OCI-LY1 (cell line): ENCODE measurements at regions not wholly inside any gene's neighbourhood (a gene's known extent, or its start where the extent isn't known, plus 50 kb on each side); places are given as distances from the start of the nearest gene placed in this dataset.

Experiments
- H2AFZ ChIP-seq: fragments of 200-600 bp; sonication (generic), shearing (Covaris generic); 2 replicates; pipeline ENCODE4 v1.6.0; 2014; ENCODE audit warnings: antibody characterized with exemption, mild to moderate bottlenecking, low read length
- H3F3A ChIP-seq: fragments of 200-600 bp; sonication (generic), shearing (Covaris generic); 2 replicates; pipeline ENCODE4 v1.6.0; 2014; ENCODE audit warnings: mild to moderate bottlenecking, antibody characterized with exemption, low read length, moderate library complexity; ENCODE audit not compliant: insufficient read depth
- H3K27ac ChIP-seq: fragments of 200-600 bp; sonication (generic); 2 replicates; pipeline ENCODE4 v1.5.1; 2014; ENCODE audit warnings: low read length, mixed run types, mild to moderate bottlenecking, low read depth; ENCODE audit not compliant: poor library complexity, severe bottlenecking
- H3K27me3 ChIP-seq: fragments of 200-600 bp; sonication (generic); 2 replicates; pipeline ENCODE4 v1.6.0; 2014; ENCODE audit warnings: antibody characterized with exemption, mild to moderate bottlenecking, low read length, moderate library complexity; ENCODE audit not compliant: insufficient read depth
- H3K36me3 ChIP-seq: fragments of 200-600 bp; sonication (generic); 2 replicates; pipeline ENCODE4 v1.6.1; 2014; ENCODE audit warnings: mild to moderate bottlenecking, antibody characterized with exemption, low read length, moderate library complexity, mixed read lengths; ENCODE audit not compliant: insufficient read depth
- H3K4me1 ChIP-seq: fragments of 200-600 bp; sonication (generic); 2 replicates; pipeline ENCODE4 v1.5.1; 2014; ENCODE audit warnings: mild to moderate bottlenecking, low read length, moderate library complexity; ENCODE audit not compliant: insufficient read depth, severe bottlenecking
- H3K4me2 ChIP-seq: fragments of 200-600 bp; sonication (generic), shearing (Covaris generic); 2 replicates; pipeline ENCODE4 v1.6.1; 2014; ENCODE audit warnings: low read length
- H3K4me3 ChIP-seq: fragments of 200-600 bp; sonication (generic); 2 replicates; pipeline ENCODE4 v1.5.1; 2014; ENCODE audit warnings: low read length, low read depth, mild to moderate bottlenecking, mixed read lengths; ENCODE audit not compliant: poor library complexity, severe bottlenecking
- H3K79me2 ChIP-seq: fragments of 200-600 bp; shearing (Covaris generic); 2 replicates; pipeline ENCODE4 v1.6.1; 2016; ENCODE audit warnings: mixed run types, low read length, mixed read lengths; ENCODE audit not compliant: insufficient read depth
- H3K9ac ChIP-seq: fragments of 200-600 bp; sonication (generic), shearing (Covaris generic); 2 replicates; pipeline ENCODE4 v1.6.1; 2014; ENCODE audit warnings: mild to moderate bottlenecking, low read length, mixed read lengths
- H3K9me2 ChIP-seq: fragments of 200-600 bp; sonication (generic), shearing (Covaris generic); 2 replicates; pipeline ENCODE4 v1.6.1; 2014; ENCODE audit warnings: low read depth, mild to moderate bottlenecking, low read length, mixed read lengths
- H3K9me3 ChIP-seq: fragments of 200-600 bp; shearing (Covaris generic); 2 replicates; pipeline ENCODE4 v1.6.1; 2014; ENCODE audit warnings: low read length, mixed read lengths
- H4K20me1 ChIP-seq: fragments of 200-600 bp; sonication (generic), shearing (Covaris generic); 2 replicates; pipeline ENCODE4 v1.6.0; 2016; ENCODE audit warnings: mild to moderate bottlenecking, low read length; ENCODE audit not compliant: insufficient read depth
- EZH2 ChIP-seq: fragments of 200-600 bp; sonication (generic), shearing (Covaris generic); IDR thresholded peaks from 2 replicates; pipeline ENCODE4 v1.8.0; 2017; ENCODE audit warnings: borderline replicate concordance, mixed run types, mild to moderate bottlenecking, antibody characterized with exemption, low read length, moderate library complexity, mixed read lengths
- TF ChIP-seq, protein P1 (sequence below): fragments of 200-600 bp; sonication (generic), shearing (Covaris generic); IDR thresholded peaks from 2 replicates; pipeline ENCODE4 v1.5.1; 2017; ENCODE audit warnings: mild to moderate bottlenecking, antibody characterized with exemption, low read length, moderate library complexity, mixed read lengths

DNA sequence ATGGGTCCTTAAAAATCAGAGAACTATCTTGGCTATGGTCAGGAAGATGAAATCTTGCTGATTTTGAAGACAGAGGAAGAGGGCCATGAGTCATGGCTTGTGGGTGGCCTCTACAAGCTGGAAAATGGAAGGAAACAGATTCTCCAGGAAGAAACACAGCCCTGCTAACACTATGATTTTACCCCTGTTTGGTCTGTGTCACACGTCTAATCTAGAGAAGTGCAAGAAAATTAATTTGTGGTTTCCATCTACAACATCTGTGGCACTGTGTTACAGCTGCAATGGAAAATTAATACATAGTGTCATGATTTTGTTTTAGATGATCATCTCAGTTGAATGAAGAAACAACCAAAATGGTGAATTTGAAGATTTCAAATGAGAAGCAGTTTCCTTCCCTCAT is 288.7 kb upstream of the NRIP1 start:
- Histone ChIP-seq H3K4me2 (no peak overlapping the region), H3K4me3 (no peak overlapping the region), H3K27ac (no peak overlapping the region), H3K9me2 (no peaks in the 10 kb centered on the region), H4K20me1 (no peaks in the 10 kb centered on the region), H3K9ac (no peak overlapping the region), H2AFZ (no peak overlapping the region), H3K79me2 (no peaks in the 10 kb centered on the region), H3K27me3 (no peaks in the 10 kb centered on the region), H3K9me3 (no peaks in the 10 kb centered on the region), H3K36me3 (no peaks in the 10 kb centered on the region), H3K4me1 (no peaks in the 10 kb centered on the region), H3F3A (no peaks in the 10 kb centered on the region)
- no peak for TF ChIP-seq EZH2
- TF ChIP-seq, protein P1, sequence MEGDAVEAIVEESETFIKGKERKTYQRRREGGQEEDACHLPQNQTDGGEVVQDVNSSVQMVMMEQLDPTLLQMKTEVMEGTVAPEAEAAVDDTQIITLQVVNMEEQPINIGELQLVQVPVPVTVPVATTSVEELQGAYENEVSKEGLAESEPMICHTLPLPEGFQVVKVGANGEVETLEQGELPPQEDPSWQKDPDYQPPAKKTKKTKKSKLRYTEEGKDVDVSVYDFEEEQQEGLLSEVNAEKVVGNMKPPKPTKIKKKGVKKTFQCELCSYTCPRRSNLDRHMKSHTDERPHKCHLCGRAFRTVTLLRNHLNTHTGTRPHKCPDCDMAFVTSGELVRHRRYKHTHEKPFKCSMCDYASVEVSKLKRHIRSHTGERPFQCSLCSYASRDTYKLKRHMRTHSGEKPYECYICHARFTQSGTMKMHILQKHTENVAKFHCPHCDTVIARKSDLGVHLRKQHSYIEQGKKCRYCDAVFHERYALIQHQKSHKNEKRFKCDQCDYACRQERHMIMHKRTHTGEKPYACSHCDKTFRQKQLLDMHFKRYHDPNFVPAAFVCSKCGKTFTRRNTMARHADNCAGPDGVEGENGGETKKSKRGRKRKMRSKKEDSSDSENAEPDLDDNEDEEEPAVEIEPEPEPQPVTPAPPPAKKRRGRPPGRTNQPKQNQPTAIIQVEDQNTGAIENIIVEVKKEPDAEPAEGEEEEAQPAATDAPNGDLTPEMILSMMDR: no peak

DNA sequence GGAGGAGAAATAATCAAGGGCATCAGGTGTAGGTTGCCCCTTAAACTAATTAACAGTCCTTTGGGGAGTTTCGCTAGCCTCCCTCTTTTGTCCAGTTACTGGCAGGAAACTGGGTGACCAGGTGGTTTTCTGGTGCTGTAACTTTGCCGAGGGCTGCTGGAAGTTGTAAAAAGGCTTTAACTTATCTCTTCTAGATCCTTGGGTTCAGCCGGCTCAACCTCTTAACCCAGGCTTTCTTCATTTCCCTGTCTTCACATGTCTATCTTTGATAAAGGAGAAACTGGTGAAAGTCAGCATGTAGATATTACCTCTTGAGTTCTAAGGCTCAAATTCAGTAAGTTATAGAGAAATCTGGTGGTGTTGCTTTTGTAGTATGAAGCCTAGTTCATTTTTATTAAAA is 289.7 kb upstream of the NRIP1 start:
- Histone ChIP-seq H3K4me3 (no peak overlapping the region), H3K9me2 (no peaks in the 10 kb centered on the region), H3F3A (no peaks in the 10 kb centered on the region), H3K27ac (no peak overlapping the region), H3K79me2 (no peaks in the 10 kb centered on the region), H3K36me3 (no peaks in the 10 kb centered on the region), H3K4me1 (no peaks in the 10 kb centered on the region), H3K4me2 (no peak overlapping the region), H2AFZ (no peak overlapping the region), H3K27me3 (no peaks in the 10 kb centered on the region), H3K9ac (no peak overlapping the region), H4K20me1 (no peaks in the 10 kb centered on the region), H3K9me3 (no peaks in the 10 kb centered on the region)
- TF ChIP-seq, protein P1: no peak

DNA sequence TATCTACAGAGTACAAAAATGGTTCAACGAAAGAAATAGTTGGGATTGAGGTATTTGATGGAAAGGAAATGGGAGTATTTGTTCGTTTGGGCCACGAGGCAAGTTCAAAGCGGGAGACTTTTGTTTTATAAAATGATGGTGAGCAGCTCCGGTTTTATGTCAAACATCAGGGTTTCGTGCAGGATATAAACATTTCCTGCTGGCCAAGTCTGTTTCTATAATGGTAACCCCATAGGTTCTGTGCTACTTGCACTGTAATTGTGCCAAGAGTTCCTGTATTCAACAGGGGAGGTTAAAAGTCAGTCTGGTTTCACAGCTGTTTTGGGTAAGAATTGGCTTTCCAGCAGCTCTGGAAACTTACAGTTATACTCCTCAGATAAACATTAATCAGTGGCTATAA is 290.3 kb upstream of the NRIP1 start:
- no peaks in the 10 kb centered on the region for H3K9me2 ChIP-seq
- TF ChIP-seq EZH2: no peak
- TF ChIP-seq, protein P1: no peak
- H3K9me3 ChIP-seq: no peaks in the 10 kb centered on the region
- H3K27me3 ChIP-seq: no peaks in the 10 kb centered on the region
- H4K20me1 ChIP-seq: no peaks in the 10 kb centered on the region
- H3K79me2 ChIP-seq: no peaks in the 10 kb centered on the region
- no peak overlapping the region for H3K4me2 ChIP-seq
- H3K4me1 ChIP-seq: no peaks in the 10 kb centered on the region
- no peak overlapping the region for H2AFZ ChIP-seq
- no peaks in the 10 kb centered on the region for H3K36me3 ChIP-seq
- H3K27ac ChIP-seq: no peak overlapping the region
- no peak overlapping the region for H3K9ac ChIP-seq
- H3F3A ChIP-seq: no peaks in the 10 kb centered on the region
- no peak overlapping the region for H3K4me3 ChIP-seq
